Esophagus (tissue), 2 donors: ENCODE measurements at regions not wholly inside any gene's neighbourhood (a gene's known extent, or its start where the extent isn't known, plus 50 kb on each side); places are given as distances from the start of the nearest gene placed in this dataset.

Source experiments
- H3K27ac ChIP-seq, 2 donors: one replicate each; pipeline ENCODE4 v1.5.1; 2013; ENCODE audit warnings: low read depth in 2 of 2, mild to moderate bottlenecking in 2 of 2, inconsistent platforms in 1 of 2, low read length in 1 of 2, moderate library complexity in 1 of 2
- H3K27me3 ChIP-seq, 2 donors: one replicate each; pipeline ENCODE4 v1.6.1; 2013; ENCODE audit warnings: low read length in 2 of 2, control low read depth in 1 of 2, mild to moderate bottlenecking in 1 of 2; ENCODE audit not compliant: insufficient read depth in 2 of 2, control insufficient read depth in 1 of 2
- H3K36me3 ChIP-seq, 2 donors: one replicate each; pipeline ENCODE4 v1.6.1; 2013; ENCODE audit warnings: low read length in 1 of 2; ENCODE audit not compliant: control insufficient read depth in 2 of 2, insufficient read depth in 2 of 2
- H3K4me1 ChIP-seq, 2 donors: one replicate each; pipeline ENCODE4 v1.6.1; 2013; ENCODE audit warnings: low read length in 1 of 2; ENCODE audit not compliant: control insufficient read depth in 2 of 2, insufficient read depth in 2 of 2
- H3K4me3 ChIP-seq, 2 donors: one replicate each; pipeline ENCODE4 v1.5.1; 2013; ENCODE audit warnings: low read length in 2 of 2, mild to moderate bottlenecking in 2 of 2, low read depth in 1 of 2, moderate library complexity in 1 of 2
- H3K9me3 ChIP-seq, 2 donors: one replicate each; pipeline ENCODE4 v1.6.1; 2013; ENCODE audit warnings: mild to moderate bottlenecking in 2 of 2, low read depth in 1 of 2, low read length in 1 of 2, moderate library complexity in 1 of 2; ENCODE audit not compliant: control insufficient read depth in 2 of 2, insufficient read depth in 1 of 2
- WGBS, 2 donors: extraction: QIAGEN DNeasy Blood & Tissue Kit; methylation state at CpG; one replicate each; pipeline ENCODE4 v1.1.7; 2013; 5-methylcytosine and 5-hydroxymethylcytosine counted together
- donor health status: healthy with polysubstance abuse.
- donor health status: Bipolar disorder and iron deficiency.

DNA sequence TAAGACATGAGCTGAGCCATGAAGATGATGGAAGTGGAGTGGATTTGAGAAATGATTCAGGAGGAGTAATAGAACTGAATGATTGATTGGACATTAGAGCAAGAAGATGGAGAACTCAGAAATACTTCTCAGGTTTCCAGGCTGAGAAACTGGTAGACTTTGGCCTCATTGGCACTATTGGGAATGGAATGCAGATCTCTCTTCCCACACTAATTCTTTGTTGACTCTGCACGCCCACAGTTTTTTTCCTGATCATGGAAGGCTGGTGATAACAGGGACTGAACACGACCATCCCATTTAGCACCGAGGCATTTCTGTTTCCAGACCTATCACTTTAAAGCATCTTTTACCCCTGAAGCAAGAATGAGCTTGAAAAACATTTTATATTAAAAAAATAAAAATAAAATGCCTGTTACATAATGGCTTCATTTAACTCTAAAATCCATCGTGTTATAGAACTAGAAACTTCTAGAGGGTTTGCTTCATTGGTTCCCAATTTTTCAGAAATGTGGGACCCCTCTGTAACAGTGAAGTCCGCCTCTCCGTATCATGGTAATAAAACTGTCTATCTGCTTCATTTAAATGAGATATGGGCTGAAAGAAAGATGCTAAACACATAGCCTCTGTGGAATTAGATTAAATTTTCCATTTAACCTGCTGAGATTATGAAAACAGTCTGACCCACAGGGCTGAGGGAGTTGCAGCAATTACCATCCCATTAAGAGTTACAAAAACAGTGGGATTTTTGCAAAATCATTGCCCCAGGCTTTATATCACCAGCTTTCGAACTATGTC lies 562.0 kb upstream of the CFAP20DC start:
- H3K27ac ChIP-seq: no peak overlapping the region
- no peak overlapping the region for H3K4me3 ChIP-seq
- H3K4me1 ChIP-seq: no peaks in the 10 kb centered on the region
- no peaks in the 10 kb centered on the region for H3K36me3 ChIP-seq
- H3K9me3 ChIP-seq: no peaks in the 10 kb centered on the region
- H3K27me3 ChIP-seq: no peaks in the 10 kb centered on the region
- 76 to 84% methylated on average over 7 of the region's 7 CpGs for WGBS, 2 donors

DNA sequence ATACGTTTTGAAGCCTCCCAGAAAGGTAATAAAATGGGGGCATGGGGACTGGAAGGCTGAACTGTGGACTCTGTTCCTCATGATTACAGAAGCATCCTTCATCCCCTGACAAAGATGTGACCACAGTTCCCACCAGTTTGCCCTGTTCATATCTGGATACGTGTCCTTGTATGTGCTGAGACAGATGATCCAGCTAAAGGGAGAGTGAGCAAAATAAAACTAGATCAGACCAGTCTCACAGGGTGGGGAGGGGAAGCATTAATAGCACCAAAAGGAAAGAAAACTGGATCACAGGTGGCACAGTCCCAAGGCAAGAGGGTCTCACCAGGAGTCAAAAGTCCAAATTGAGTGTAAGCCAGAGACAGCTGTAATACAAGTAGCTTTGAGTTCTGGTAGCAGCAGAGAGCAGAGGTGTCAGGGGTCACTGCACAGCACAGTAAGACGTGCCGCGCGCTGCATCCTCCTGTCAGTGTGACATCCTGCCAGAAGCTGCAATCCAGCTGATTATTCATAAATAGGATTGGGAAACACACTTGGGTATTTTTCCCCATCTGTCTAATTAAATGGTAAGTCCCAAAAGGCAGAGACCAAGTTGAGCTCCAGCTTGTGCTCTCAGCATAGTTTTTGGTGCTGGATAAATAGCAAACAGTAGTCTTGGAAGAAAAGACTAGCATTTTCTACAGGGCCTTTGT lies 560.0 kb upstream of the CFAP20DC start:
- Histone ChIP-seq H3K27ac (no peak overlapping the region), H3K27me3 (no peaks in the 10 kb centered on the region), H3K4me1 (no peaks in the 10 kb centered on the region), H3K9me3 (no peaks in the 10 kb centered on the region), H3K36me3 (no peaks in the 10 kb centered on the region), H3K4me3 (no peak overlapping the region)
- WGBS, 2 donors: 33 to 52% methylated on average over 6 of the region's 6 CpGs

DNA sequence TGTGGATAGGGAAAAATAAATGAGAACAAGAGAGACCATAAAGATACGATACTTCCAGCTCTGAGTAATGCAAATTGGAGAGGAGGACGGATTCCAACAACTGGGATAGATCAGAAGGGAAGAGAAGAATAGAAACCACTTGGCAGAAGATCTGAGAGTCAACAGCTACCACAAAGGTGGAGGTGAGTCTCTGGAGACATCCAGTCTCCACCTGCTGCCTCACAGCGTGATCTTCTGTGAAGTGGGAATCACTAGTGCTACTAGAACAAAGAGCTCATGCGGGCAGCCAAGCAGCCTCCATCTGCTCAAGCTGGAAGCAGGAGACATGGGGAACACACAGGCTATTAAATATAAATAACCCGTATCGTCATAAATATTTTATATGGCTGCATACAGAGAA lies 558.5 kb upstream of the CFAP20DC start:
- no peaks in the 10 kb centered on the region for H3K36me3 ChIP-seq
- no peaks in the 10 kb centered on the region for H3K9me3 ChIP-seq
- 72 to 88% methylated on average over 6 of the region's 6 CpGs for whole genome bisulfite sequencing, 2 donors
- H3K4me3 ChIP-seq: no peak overlapping the region
- H3K4me1 ChIP-seq: no peaks in the 10 kb centered on the region
- no peak overlapping the region for H3K27ac ChIP-seq
- H3K27me3 ChIP-seq: no peaks in the 10 kb centered on the region

- Histone ChIP-seq H3K36me3 (no peaks in the 10 kb centered on the region), H3K9me3 (no peaks in the 10 kb centered on the region), H3K4me1 (no peaks in the 10 kb centered on the region), H3K4me3 (no peak overlapping the region), H3K27ac (no peak overlapping the region), H3K27me3 (no peaks in the 10 kb centered on the region)
- WGBS, 2 donors: 27 to 34% methylated on average over 1 of the region's 1 CpG
These were observed 557.8 kb upstream of the CFAP20DC start for GRCh38 chr3:59607656-59608055.

GRCh38 chr3:59606638-59607266 lies 556.9 kb upstream of the CFAP20DC start:
- Histone ChIP-seq H3K27me3 (no peaks in the 10 kb centered on the region), H3K9me3 (no peaks in the 10 kb centered on the region), H3K4me3 (no peak overlapping the region), H3K27ac (no peak overlapping the region), H3K4me1 (no peaks in the 10 kb centered on the region), H3K36me3 (no peaks in the 10 kb centered on the region)
- WGBS, 2 donors: 64 to 71% methylated on average over 4 of the region's 4 CpGs

DNA sequence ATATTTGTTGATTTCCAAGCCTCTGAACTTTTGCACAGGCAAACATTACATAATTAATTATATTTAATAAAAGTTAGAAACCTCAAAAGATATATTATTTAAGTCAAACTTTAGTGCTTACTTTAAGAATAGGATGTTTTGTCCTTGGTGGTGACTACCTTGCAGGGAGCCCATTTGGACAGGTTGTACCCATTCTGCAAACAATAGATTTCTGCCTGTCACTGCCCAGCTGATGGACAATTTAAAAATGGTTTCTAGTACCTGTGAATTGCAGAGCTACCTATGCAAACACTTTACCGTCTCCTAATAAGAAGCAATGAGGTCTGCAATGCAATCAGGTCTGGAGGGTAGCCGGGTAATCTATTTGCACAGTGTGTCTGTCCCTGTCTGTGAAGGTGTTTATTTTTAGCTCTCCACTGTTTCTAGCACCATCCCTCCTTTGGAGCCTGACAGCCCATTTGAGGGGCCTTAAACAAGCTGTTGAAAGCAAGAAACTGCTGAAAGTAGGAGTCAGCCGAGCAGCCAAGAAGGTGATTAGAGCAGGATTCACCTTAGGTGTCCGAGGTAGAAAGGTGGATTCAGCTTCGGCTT lies 556.2 kb upstream of the CFAP20DC start:
- Histone ChIP-seq H3K4me1 (no peaks in the 10 kb centered on the region), H3K27ac (no peak overlapping the region), H3K9me3 (no peaks in the 10 kb centered on the region), H3K27me3 (no peaks in the 10 kb centered on the region), H3K36me3 (no peaks in the 10 kb centered on the region), H3K4me3 (no peak overlapping the region)
- 90 to 95% methylated on average over 5 of the region's 5 CpGs for WGBS, 2 donors

- H3K27ac ChIP-seq: no peak overlapping the region
- WGBS, 2 donors: 80% methylated on average over 1 of the region's 1 CpG
- H3K9me3 ChIP-seq: no peaks in the 10 kb centered on the region
- H3K4me3 ChIP-seq: no peak overlapping the region
- no peaks in the 10 kb centered on the region for H3K27me3 ChIP-seq
- H3K36me3 ChIP-seq: no peaks in the 10 kb centered on the region
- H3K4me1 ChIP-seq: no peaks in the 10 kb centered on the region
These were observed 555.5 kb upstream of the CFAP20DC start for GRCh38 chr3:59605318-59605717.

- Histone ChIP-seq H3K27ac (no peak overlapping the region), H3K9me3 (no peaks in the 10 kb centered on the region), H3K36me3 (no peaks in the 10 kb centered on the region), H3K4me1 (no peaks in the 10 kb centered on the region), H3K27me3 (no peaks in the 10 kb centered on the region), H3K4me3 (no peak overlapping the region)
- WGBS, 2 donors: 53 to 74% methylated on average over 1 of the region's 1 CpG
These were observed 551.7 kb upstream of the CFAP20DC start for GRCh38 chr3:59601486-59601885.

- no peak overlapping the region for H3K4me3 ChIP-seq
- no peaks in the 10 kb centered on the region for H3K36me3 ChIP-seq
- H3K9me3 ChIP-seq: no peaks in the 10 kb centered on the region
- no peak overlapping the region for H3K27ac ChIP-seq
- WGBS, 2 donors: 49 to 58% methylated on average over 2 of the region's 2 CpGs
- no peaks in the 10 kb centered on the region for H3K27me3 ChIP-seq
- H3K4me1 ChIP-seq: no peaks in the 10 kb centered on the region
These were observed 550.8 kb upstream of the CFAP20DC start for GRCh38 chr3:59600631-59601030.
